Nephron progenitor cell (in vitro differentiated cells): ENCODE measurements at regions not wholly inside any gene's neighbourhood (a gene's known extent, or its start where the extent isn't known, plus 50 kb on each side); places are given as distances from the start of the nearest gene placed in this dataset.

Source experiments
- DNase-seq: peaks from one replicate; pipeline ENCODE4 v3.0.0; 2021
- H3K27ac Mint-ChIP-seq: 2 replicates; pipeline ENCODE4 v1.8.0; 2021; ENCODE audit warnings: mild to moderate bottlenecking, moderate library complexity, mixed read lengths
- H3K27me3 Mint-ChIP-seq: 2 replicates; pipeline ENCODE4 v1.8.0; 2021; ENCODE audit warnings: mild to moderate bottlenecking, low read depth, mixed read lengths; ENCODE audit not compliant: poor library complexity
- H3K36me3 Mint-ChIP-seq: 2 replicates; pipeline ENCODE4 v1.8.0; 2021; ENCODE audit warnings: low read depth, mixed read lengths
- H3K4me1 Mint-ChIP-seq: 2 replicates; pipeline ENCODE4 v1.8.0; 2021; ENCODE audit warnings: mixed read lengths
- H3K4me3 Mint-ChIP-seq: 2 replicates; pipeline ENCODE4 v1.8.0; 2021; ENCODE audit warnings: mild to moderate bottlenecking, moderate library complexity, mixed read lengths
- H3K9me3 Mint-ChIP-seq: 2 replicates; pipeline ENCODE4 v1.8.0; 2021; ENCODE audit warnings: mild to moderate bottlenecking, moderate library complexity, mixed read lengths
- CTCF ChIP-seq: fragments of 200-600 bp; sonication (generic); IDR thresholded peaks from 2 replicates; pipeline ENCODE4 v1.5.0; 2021; ENCODE audit warnings: antibody characterized with exemption

- DNase-seq, result no peak
- Mint-ChIP-seq H3K9me3 (no peaks in the 10 kb centered on the region), H3K36me3 (no peaks in the 10 kb centered on the region), H3K4me3 (no peak overlapping the region), H3K4me1 (peaks cover 40% of the 10 kb centered on the region), H3K27ac (no peak overlapping the region), H3K27me3 (peaks cover 46% of the 10 kb centered on the region)
- no peak for TF ChIP-seq CTCF
These were observed 65.6 kb downstream of the TEX35 start for GRCh38 chr1:178578541-178578940.

GRCh38 chr1:178579095-178579494, 66.2 kb downstream of the TEX35 start:
- Mint-ChIP-seq H3K4me1 (peaks cover 40% of the 10 kb centered on the region), H3K4me3 (no peak overlapping the region), H3K27me3 (peaks cover 48% of the 10 kb centered on the region), H3K36me3 (no peaks in the 10 kb centered on the region), H3K27ac (no peak overlapping the region), H3K9me3 (no peaks in the 10 kb centered on the region)
- TF ChIP-seq CTCF, result no peak
- no peak for DNase-seq

- H3K36me3 Mint-ChIP-seq, result no peaks in the 10 kb centered on the region
- no peak for DNase-seq
- peaks cover 45% of the 10 kb centered on the region for H3K27me3 Mint-ChIP-seq
- H3K9me3 Mint-ChIP-seq, result no peaks in the 10 kb centered on the region
- no peak overlapping the region for H3K4me3 Mint-ChIP-seq
- no peak for TF ChIP-seq CTCF
- no peak overlapping the region for H3K27ac Mint-ChIP-seq
- H3K4me1 Mint-ChIP-seq, result peaks cover 40% of the 10 kb centered on the region
These were observed 66.7 kb downstream of the TEX35 start for GRCh38 chr1:178579562-178579961.

GRCh38 chr1:178580096-178580495, 67.2 kb downstream of the TEX35 start:
- no peaks in the 10 kb centered on the region for H3K9me3 Mint-ChIP-seq
- no peaks in the 10 kb centered on the region for H3K36me3 Mint-ChIP-seq
- peaks cover 40% of the 10 kb centered on the region for H3K4me1 Mint-ChIP-seq
- no peak overlapping the region for H3K4me3 Mint-ChIP-seq
- peaks cover 45% of the 10 kb centered on the region for H3K27me3 Mint-ChIP-seq
- H3K27ac Mint-ChIP-seq, result peak overlapping the region; percentile 19
- TF ChIP-seq CTCF, result no peak
- DNase-seq, result no peak

GRCh38 chr1:178580876-178581275, 68.0 kb downstream of the TEX35 start:
- DNase-seq, result no peak
- Mint-ChIP-seq H3K27ac (no peak overlapping the region), H3K27me3 (peaks cover 51% of the 10 kb centered on the region), H3K9me3 (no peaks in the 10 kb centered on the region), H3K4me3 (no peak overlapping the region), H3K36me3 (no peaks in the 10 kb centered on the region), H3K4me1 (peaks cover 35% of the 10 kb centered on the region)
- no peak for TF ChIP-seq CTCF

GRCh38 chr1:178581351-178582303, 68.7 kb downstream of the TEX35 start:
- Mint-ChIP-seq H3K27me3 (peaks cover 51% of the 10 kb centered on the region), H3K9me3 (no peaks in the 10 kb centered on the region), H3K27ac (no peak overlapping the region), H3K4me1 (peaks cover 32% of the 10 kb centered on the region), H3K4me3 (no peak overlapping the region), H3K36me3 (no peaks in the 10 kb centered on the region)
- DNase-seq, result peak; percentile 25
- TF ChIP-seq CTCF, result no peak
